Fibroblast of the aortic adventitia (primary cell): ENCODE measurements at regions not wholly inside any gene's neighbourhood (a gene's known extent, or its start where the extent isn't known, plus 50 kb on each side); places are given as distances from the start of the nearest gene placed in this dataset.

Experiments
- DNase-seq: peaks from one replicate; pipeline ENCODE4 v3.0.0-alpha.2; 2010; ENCODE audit warnings: low read depth
- H3K4me3 ChIP-seq: 2 replicates; pipeline ENCODE4 v1.5.1; 2011; ENCODE audit warnings: low read depth, mild to moderate bottlenecking, control low read depth, low read length, moderate library complexity
- CTCF ChIP-seq: IDR thresholded peaks from 2 replicates; pipeline ENCODE4 v1.5.1; 2011; ENCODE audit warnings: mild to moderate bottlenecking, low read length, control low read depth, inconsistent platforms; ENCODE audit not compliant: insufficient read depth

GRCh38 chr13:50715402-50716146 lies 127.9 kb downstream of the DLEU7 start:
- no peak for DNase-seq
- no peak for TF ChIP-seq CTCF
- no peak overlapping the region for H3K4me3 ChIP-seq

- no peak for TF ChIP-seq CTCF
- no peak overlapping the region for H3K4me3 ChIP-seq
- DNase-seq, result no peak
These were observed 122.4 kb downstream of the DLEU7 start for GRCh38 chr13:50720861-50721671.

GRCh38 chr13:50721672-50721992 lies 121.9 kb downstream of the DLEU7 start:
- H3K4me3 ChIP-seq, result no peak overlapping the region
- TF ChIP-seq CTCF, result no peak
- no peak for DNase-seq

- no peak overlapping the region for H3K4me3 ChIP-seq
These were observed 120.9 kb downstream of the DLEU7 start for GRCh38 chr13:50722440-50723125.

GRCh38 chr13:50724438-50724837 lies 119.1 kb downstream of the DLEU7 start:
- DNase-seq, result no peak
- no peak for TF ChIP-seq CTCF
- H3K4me3 ChIP-seq, result no peak overlapping the region

More at GRCh38 chr13:50722440-50723125, 120.9 kb downstream of the DLEU7 start:
- DNase-seq, result no peak
- no peak for TF ChIP-seq CTCF

GRCh38 chr13:50724913-50725312 lies 118.6 kb downstream of the DLEU7 start:
- no peak for TF ChIP-seq CTCF

More at GRCh38 chr13:50724913-50725312, 118.6 kb downstream of the DLEU7 start:
- no peak overlapping the region for H3K4me3 ChIP-seq
- no peak for DNase-seq
